Panc1 (cell line): ENCODE measurements at regions not wholly inside any gene's neighbourhood (a gene's known extent, or its start where the extent isn't known, plus 50 kb on each side); places are given as distances from the start of the nearest gene placed in this dataset.

Source experiments
- ATAC-seq: fragments of 200-7000 bp; cut with Tn5 transposase; 2 replicates; pipeline ENCODE4 v1.9.1; 2020; ENCODE audit warnings: mild to moderate bottlenecking, moderate library complexity
- BruUV-seq: library from RNA; stranded (reverse); fragments of 400-500 nt; replicated peaks from 2 replicates; lab custom pipeline; 2021; lab: Mats Ljungman, UMichigan
- CTCF ChIA-PET: fragments of 300-600 bp; sonication (Branson Sonifier 250); formaldehyde crosslinking; loops from one replicate; lab custom pipeline; 2022; ENCODE audit warnings: antibody characterized with exemption; lab: Charles Lee
- POLR2A ChIA-PET: fragments of 300-600 bp; sonication (Branson Sonifier 250); formaldehyde crosslinking; loops from one replicate; lab custom pipeline; 2022; ENCODE audit warnings: antibody characterized with exemption; lab: Charles Lee
- DNase-seq: peaks from one replicate; pipeline ENCODE4 v3.0.0-alpha.2; 2010; ENCODE audit warnings: low read depth, low spot score
- H3K27ac ChIP-seq: 2 replicates; pipeline ENCODE4 v1.5.1; 2011; ENCODE audit warnings: mild to moderate bottlenecking, low read length, inconsistent platforms
- H3K27me3 ChIP-seq: fragments of 200-500 bp; sonication (Bioruptor generic); 2 replicates; pipeline ENCODE4 v1.6.0; 2014; ENCODE audit warnings: low read length, inconsistent platforms; ENCODE audit not compliant: control insufficient read depth, insufficient read depth
- H3K36me3 ChIP-seq: fragments of 200-500 bp; sonication (Bioruptor generic); 2 replicates; pipeline ENCODE4 v1.5.1; 2014; ENCODE audit warnings: inconsistent platforms, mild to moderate bottlenecking, low read length, moderate library complexity; ENCODE audit not compliant: control insufficient read depth, insufficient read depth
- H3K4me1 ChIP-seq: 2 replicates; pipeline ENCODE4 v1.5.1; 2011; ENCODE audit warnings: inconsistent platforms, mild to moderate bottlenecking, low read length, moderate library complexity; ENCODE audit not compliant: control insufficient read depth, insufficient read depth
- H3K4me3 ChIP-seq, 2 experiments: 2 replicates each; pipeline ENCODE4 v1.5.1; 2011 to 2012; ENCODE audit warnings: low read depth in 2 of 2, low read length in 2 of 2, mild to moderate bottlenecking in 2 of 2, inconsistent platforms in 1 of 2, moderate library complexity in 1 of 2
- H3K9me3 ChIP-seq: fragments of 200-500 bp; sonication (Bioruptor generic); 2 replicates; pipeline ENCODE4 v1.5.1; 2014; ENCODE audit warnings: low read depth, mild to moderate bottlenecking, inconsistent platforms, low read length, moderate library complexity; ENCODE audit not compliant: control insufficient read depth, insufficient read depth
- POLR2AphosphoS5 ChIP-seq: IDR thresholded peaks from 2 replicates; pipeline ENCODE4 v1.6.1; 2012; ENCODE audit warnings: mild to moderate bottlenecking, low read depth, low read length, moderate library complexity
- SIN3A ChIP-seq: IDR thresholded peaks from 2 replicates; pipeline ENCODE4 v1.6.1; 2012; ENCODE audit warnings: low read depth, mild to moderate bottlenecking, low read length, moderate library complexity, borderline replicate concordance; ENCODE audit not compliant: insufficient read depth
- TCF7L2 ChIP-seq: IDR thresholded peaks from 2 replicates; pipeline ENCODE4 v1.6.1; 2011; ENCODE audit warnings: mild to moderate bottlenecking, low read depth, low read length, inconsistent platforms
- in situ Hi-C: cut with HindIII; loops from 2 replicates; pipeline ENCODE4 v1.10.0; 2016; ENCODE audit warnings: low sequenced_read_pairs, low pct_unique_long_range_greater_than_20kb
- intact Hi-C: fragments of 100-400 bp; cut with micrococcal nuclease; formaldehyde crosslinking; loops from one replicate; pipeline ENCODE4 v1.10.0; 2022; ENCODE audit not compliant: unreplicated experiment
- TF ChIP-seq, protein P1 (sequence below): fragments of 450-650 bp; IDR thresholded peaks from 2 replicates; pipeline ENCODE4 v1.5.1; 2017; ENCODE audit warnings: mild to moderate bottlenecking
- TF ChIP-seq, protein P2 (sequence below), 2 experiments: IDR thresholded peaks; 2 replicates each; pipeline ENCODE4 v1.6.1; 2011 to 2012; ENCODE audit warnings: low read depth in 2 of 2, control low read depth in 1 of 2, low read length in 1 of 2, mild to moderate bottlenecking in 1 of 2, moderate library complexity in 1 of 2; ENCODE audit not compliant: insufficient read depth in 1 of 2

DNA sequence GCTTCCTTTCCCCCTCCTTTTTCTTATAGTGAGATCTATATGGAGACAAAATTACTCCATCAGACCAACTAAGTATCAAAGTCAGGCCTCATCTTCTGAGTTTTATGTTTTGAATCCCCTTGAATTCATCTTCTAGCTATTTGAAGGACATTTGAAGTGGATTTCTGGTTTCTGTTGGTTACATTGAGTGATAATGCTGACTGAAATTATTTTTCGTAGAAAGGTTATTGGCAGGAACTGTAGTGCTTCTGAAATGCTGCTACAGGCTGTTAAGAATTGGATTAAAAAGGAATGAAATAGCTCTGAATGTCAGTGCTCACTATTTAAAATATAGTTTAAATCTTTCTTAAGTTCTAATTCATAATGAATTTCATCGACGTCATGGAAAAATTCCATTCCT is 361.0 kb upstream of the TMEFF2 start:
- H3K27me3 ChIP-seq = no peaks in the 10 kb centered on the region
- TF ChIP-seq, protein P1, sequence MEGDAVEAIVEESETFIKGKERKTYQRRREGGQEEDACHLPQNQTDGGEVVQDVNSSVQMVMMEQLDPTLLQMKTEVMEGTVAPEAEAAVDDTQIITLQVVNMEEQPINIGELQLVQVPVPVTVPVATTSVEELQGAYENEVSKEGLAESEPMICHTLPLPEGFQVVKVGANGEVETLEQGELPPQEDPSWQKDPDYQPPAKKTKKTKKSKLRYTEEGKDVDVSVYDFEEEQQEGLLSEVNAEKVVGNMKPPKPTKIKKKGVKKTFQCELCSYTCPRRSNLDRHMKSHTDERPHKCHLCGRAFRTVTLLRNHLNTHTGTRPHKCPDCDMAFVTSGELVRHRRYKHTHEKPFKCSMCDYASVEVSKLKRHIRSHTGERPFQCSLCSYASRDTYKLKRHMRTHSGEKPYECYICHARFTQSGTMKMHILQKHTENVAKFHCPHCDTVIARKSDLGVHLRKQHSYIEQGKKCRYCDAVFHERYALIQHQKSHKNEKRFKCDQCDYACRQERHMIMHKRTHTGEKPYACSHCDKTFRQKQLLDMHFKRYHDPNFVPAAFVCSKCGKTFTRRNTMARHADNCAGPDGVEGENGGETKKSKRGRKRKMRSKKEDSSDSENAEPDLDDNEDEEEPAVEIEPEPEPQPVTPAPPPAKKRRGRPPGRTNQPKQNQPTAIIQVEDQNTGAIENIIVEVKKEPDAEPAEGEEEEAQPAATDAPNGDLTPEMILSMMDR = no peak
- intact Hi-C loops (no loop called here), in situ Hi-C loops (no loop called here)
- no peaks in the 10 kb centered on the region for H3K9me3 ChIP-seq
- DNase-seq = no peak
- no peak overlapping the region for H3K27ac ChIP-seq
- no peaks in the 10 kb centered on the region for H3K36me3 ChIP-seq
- POLR2A ChIA-PET = no interaction called here
- no peak for ATAC-seq
- CTCF ChIA-PET = interaction anchor here (0.6 kb wide), 1 partner anchor 1418 kb away, joined by 3 read pairs; no protein-coding TSS in a partner anchor
- no peak overlapping the region for H3K4me3 ChIP-seq
- no TSS peak for BruUV-seq
- no peaks in the 10 kb centered on the region for H3K4me1 ChIP-seq

DNA sequence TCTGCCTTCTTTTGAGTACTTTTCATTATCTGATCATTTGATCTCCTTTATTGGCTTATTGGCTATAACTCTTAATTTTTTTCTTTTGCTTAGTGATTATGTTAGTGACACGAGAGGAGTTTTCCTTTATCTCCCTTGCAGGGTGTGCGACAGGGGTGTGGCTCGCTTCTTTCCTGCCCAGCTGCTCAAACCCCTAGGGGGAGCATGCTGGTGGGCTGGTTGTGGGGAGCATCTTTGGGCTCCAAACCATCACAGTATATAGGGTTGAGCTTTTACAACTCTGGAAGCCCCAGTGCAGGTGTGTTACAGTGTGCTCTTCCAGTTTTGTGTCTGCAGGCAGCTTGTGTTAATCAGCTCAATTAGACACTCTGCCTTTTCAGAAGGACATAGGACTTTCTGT is 357.0 kb upstream of the TMEFF2 start:
- H3K9me3 ChIP-seq = no peaks in the 10 kb centered on the region
- DNase-seq (no peak), ATAC-seq (no peak)
- in situ Hi-C loops (no loop called here), intact Hi-C loops (no loop called here)
- ChIA-PET CTCF (no interaction called here), POLR2A (no interaction called here)
- no peaks in the 10 kb centered on the region for H3K4me1 ChIP-seq
- no peak overlapping the region for H3K27ac ChIP-seq
- TF ChIP-seq, protein P2, sequence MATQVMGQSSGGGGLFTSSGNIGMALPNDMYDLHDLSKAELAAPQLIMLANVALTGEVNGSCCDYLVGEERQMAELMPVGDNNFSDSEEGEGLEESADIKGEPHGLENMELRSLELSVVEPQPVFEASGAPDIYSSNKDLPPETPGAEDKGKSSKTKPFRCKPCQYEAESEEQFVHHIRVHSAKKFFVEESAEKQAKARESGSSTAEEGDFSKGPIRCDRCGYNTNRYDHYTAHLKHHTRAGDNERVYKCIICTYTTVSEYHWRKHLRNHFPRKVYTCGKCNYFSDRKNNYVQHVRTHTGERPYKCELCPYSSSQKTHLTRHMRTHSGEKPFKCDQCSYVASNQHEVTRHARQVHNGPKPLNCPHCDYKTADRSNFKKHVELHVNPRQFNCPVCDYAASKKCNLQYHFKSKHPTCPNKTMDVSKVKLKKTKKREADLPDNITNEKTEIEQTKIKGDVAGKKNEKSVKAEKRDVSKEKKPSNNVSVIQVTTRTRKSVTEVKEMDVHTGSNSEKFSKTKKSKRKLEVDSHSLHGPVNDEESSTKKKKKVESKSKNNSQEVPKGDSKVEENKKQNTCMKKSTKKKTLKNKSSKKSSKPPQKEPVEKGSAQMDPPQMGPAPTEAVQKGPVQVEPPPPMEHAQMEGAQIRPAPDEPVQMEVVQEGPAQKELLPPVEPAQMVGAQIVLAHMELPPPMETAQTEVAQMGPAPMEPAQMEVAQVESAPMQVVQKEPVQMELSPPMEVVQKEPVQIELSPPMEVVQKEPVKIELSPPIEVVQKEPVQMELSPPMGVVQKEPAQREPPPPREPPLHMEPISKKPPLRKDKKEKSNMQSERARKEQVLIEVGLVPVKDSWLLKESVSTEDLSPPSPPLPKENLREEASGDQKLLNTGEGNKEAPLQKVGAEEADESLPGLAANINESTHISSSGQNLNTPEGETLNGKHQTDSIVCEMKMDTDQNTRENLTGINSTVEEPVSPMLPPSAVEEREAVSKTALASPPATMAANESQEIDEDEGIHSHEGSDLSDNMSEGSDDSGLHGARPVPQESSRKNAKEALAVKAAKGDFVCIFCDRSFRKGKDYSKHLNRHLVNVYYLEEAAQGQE (IDR thresholded peaks at IDR 0.05; ENCODE audit: insufficient read depth in 1 of 2, low read depth in 2 of 2, low read length in 1 of 2) = no peak
- TF ChIP-seq SIN3A = no peak
- no peak for TF ChIP-seq POLR2AphosphoS5
- no peak for TF ChIP-seq TCF7L2
- TF ChIP-seq, protein P1 = no peak
- H3K27me3 ChIP-seq = no peaks in the 10 kb centered on the region
- no peak overlapping the region for H3K4me3 ChIP-seq
- H3K36me3 ChIP-seq = no peaks in the 10 kb centered on the region
- no TSS peak for BruUV-seq

DNA sequence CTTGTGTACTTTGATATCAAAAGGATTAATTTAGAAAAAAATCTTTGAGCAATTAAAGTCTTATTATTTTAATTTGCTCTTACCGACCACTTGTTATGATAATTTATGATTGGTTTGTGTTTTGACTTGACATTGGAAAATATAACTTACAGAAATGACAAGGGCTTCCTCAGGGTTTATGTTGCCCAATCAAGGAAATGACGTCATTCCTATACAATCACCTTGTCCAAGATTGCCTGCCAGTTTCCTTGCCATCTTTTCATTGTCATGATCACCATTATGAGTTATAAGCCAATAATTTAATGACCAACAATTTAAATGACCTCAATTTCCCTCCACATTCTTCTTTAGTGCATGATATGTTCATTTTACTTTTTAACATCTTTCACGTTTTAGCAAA is 351.8 kb upstream of the TMEFF2 start:
- BruUV-seq = no TSS peak
- DNase-seq = no peak

More for the DNA sequence above, 351.8 kb upstream of the TMEFF2 start:
- H3K27me3 ChIP-seq = no peaks in the 10 kb centered on the region
- H3K27ac ChIP-seq = no peak overlapping the region
- in situ Hi-C loops = no loop called here
- ChIA-PET CTCF (interaction anchor here (0.6 kb wide), 1 partner anchor 93 kb away, joined by 3 read pairs; no protein-coding TSS in a partner anchor), POLR2A (no interaction called here)
- no peaks in the 10 kb centered on the region for H3K4me1 ChIP-seq
- H3K4me3 ChIP-seq = no peak overlapping the region
- H3K36me3 ChIP-seq = no peaks in the 10 kb centered on the region
- ATAC-seq = no peak
- no peak for TF ChIP-seq TCF7L2
- TF ChIP-seq POLR2AphosphoS5 = no peak
- H3K9me3 ChIP-seq = no peaks in the 10 kb centered on the region
- intact Hi-C loops = no loop called here
